MM.1S (cell line): ENCODE measurements at regions not wholly inside any gene's neighbourhood (a gene's known extent, or its start where the extent isn't known, plus 50 kb on each side); places are given as distances from the start of the nearest gene placed in this dataset.

Experiments used
- DNase-seq: peaks from one replicate; pipeline ENCODE4 v3.0.0-alpha.2; 2015
- H2AFZ ChIP-seq: fragments of 300-600 bp; sonication (generic); 2 replicates; pipeline ENCODE4 v1.6.0; 2016; ENCODE audit warnings: antibody characterized with exemption, low read length
- H3F3A ChIP-seq: fragments of 300-600 bp; sonication (generic); 2 replicates; pipeline ENCODE4 v1.6.1; 2016; ENCODE audit warnings: mild to moderate bottlenecking, antibody characterized with exemption, low read length, moderate library complexity, mixed read lengths; ENCODE audit not compliant: insufficient read depth
- H3K27ac ChIP-seq: fragments of 300-600 bp; sonication (generic); 2 replicates; pipeline ENCODE4 v1.5.1; 2016; ENCODE audit warnings: mild to moderate bottlenecking, low read length
- H3K27me3 ChIP-seq: fragments of 300-600 bp; sonication (generic); replicated peaks from 2 replicates; pipeline ENCODE4 v1.6.0; 2016; ENCODE audit warnings: low read length; ENCODE audit not compliant: insufficient read depth
- H3K36me3 ChIP-seq: fragments of 300-600 bp; sonication (generic); replicated peaks from 2 replicates; pipeline ENCODE4 v1.6.1; 2016; ENCODE audit warnings: mild to moderate bottlenecking, low read length, mixed read lengths; ENCODE audit not compliant: insufficient read depth
- H3K4me1 ChIP-seq: fragments of 300-600 bp; sonication (generic); 2 replicates; pipeline ENCODE4 v1.6.1; 2016; ENCODE audit warnings: low read length, mixed read lengths
- H3K4me2 ChIP-seq: fragments of 300-600 bp; sonication (generic); 2 replicates; pipeline ENCODE4 v1.6.0; 2016; ENCODE audit warnings: low read depth, low read length
- H3K4me3 ChIP-seq: fragments of 300-600 bp; sonication (generic); 2 replicates; pipeline ENCODE4 v1.5.1; 2016; ENCODE audit warnings: low read length, mixed read lengths
- H3K79me2 ChIP-seq: fragments of 300-600 bp; sonication (generic); 2 replicates; pipeline ENCODE4 v1.6.1; 2016; ENCODE audit warnings: mixed run types, low read length, mixed read lengths
- H3K9ac ChIP-seq: fragments of 300-600 bp; sonication (generic); 2 replicates; pipeline ENCODE4 v1.6.1; 2016; ENCODE audit warnings: low read length, mixed read lengths
- H3K9me2 ChIP-seq: fragments of 300-600 bp; sonication (generic); replicated peaks from 2 replicates; pipeline ENCODE4 v1.6.1; 2016; ENCODE audit warnings: mild to moderate bottlenecking, low read length, mixed read lengths; ENCODE audit not compliant: insufficient read depth
- H3K9me3 ChIP-seq: fragments of 300-600 bp; sonication (generic); replicated peaks from 2 replicates; pipeline ENCODE4 v1.6.1; 2016; ENCODE audit warnings: mild to moderate bottlenecking, low read length, mixed read lengths; ENCODE audit not compliant: insufficient read depth
- H4K20me1 ChIP-seq: fragments of 300-600 bp; sonication (generic); 2 replicates; pipeline ENCODE4 v1.6.1; 2016; ENCODE audit warnings: mild to moderate bottlenecking, low read length, moderate library complexity, mixed read lengths; ENCODE audit not compliant: insufficient read depth
- EZH2 ChIP-seq: fragments of 300-600 bp; sonication (generic); optimal IDR thresholded peaks from 2 replicates; pipeline ENCODE3; 2017; ENCODE audit warnings: low read depth, mild to moderate bottlenecking, antibody characterized with exemption, low read length, mixed read lengths
- EZH2phosphoT487 ChIP-seq: fragments of 300-600 bp; sonication (generic); IDR thresholded peaks from 2 replicates; pipeline ENCODE4 v1.6.1; 2018; ENCODE audit warnings: antibody characterized with exemption, low read length
- TF ChIP-seq, protein P1 (sequence below): fragments of 300-600 bp; sonication (generic); IDR thresholded peaks from 2 replicates; pipeline ENCODE4 v1.5.1; 2016; ENCODE audit warnings: antibody characterized with exemption, low read length, mixed read lengths

DNA sequence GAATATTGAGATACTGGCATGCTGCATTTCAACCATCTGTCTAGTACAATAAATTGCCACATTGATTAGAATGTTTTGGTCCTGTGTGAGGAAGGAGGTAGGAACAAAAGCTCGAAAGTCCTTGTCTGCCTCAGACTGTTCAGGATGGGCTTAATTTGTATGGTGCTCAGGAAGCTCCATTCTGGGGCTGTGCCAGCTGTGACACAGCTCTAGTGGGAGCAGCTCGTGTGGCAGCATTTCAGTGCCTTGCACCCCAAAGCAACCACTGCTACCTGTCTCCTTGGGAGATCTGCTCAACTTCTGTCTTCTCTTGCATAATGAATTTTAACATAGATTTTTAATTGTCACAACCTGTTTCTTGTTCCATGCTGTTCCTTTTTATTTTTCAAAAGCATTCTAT is 144.4 kb upstream of the THUMPD2 start:
- TF ChIP-seq EZH2 (no peak), EZH2phosphoT487 (no peak)
- TF ChIP-seq, protein P1, sequence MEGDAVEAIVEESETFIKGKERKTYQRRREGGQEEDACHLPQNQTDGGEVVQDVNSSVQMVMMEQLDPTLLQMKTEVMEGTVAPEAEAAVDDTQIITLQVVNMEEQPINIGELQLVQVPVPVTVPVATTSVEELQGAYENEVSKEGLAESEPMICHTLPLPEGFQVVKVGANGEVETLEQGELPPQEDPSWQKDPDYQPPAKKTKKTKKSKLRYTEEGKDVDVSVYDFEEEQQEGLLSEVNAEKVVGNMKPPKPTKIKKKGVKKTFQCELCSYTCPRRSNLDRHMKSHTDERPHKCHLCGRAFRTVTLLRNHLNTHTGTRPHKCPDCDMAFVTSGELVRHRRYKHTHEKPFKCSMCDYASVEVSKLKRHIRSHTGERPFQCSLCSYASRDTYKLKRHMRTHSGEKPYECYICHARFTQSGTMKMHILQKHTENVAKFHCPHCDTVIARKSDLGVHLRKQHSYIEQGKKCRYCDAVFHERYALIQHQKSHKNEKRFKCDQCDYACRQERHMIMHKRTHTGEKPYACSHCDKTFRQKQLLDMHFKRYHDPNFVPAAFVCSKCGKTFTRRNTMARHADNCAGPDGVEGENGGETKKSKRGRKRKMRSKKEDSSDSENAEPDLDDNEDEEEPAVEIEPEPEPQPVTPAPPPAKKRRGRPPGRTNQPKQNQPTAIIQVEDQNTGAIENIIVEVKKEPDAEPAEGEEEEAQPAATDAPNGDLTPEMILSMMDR = no peak
- no peaks in the 10 kb centered on the region for H3K36me3 ChIP-seq
- no peaks in the 10 kb centered on the region for H3K27me3 ChIP-seq
- H3K4me1 ChIP-seq = no peaks in the 10 kb centered on the region
- no peak overlapping the region for H3K4me2 ChIP-seq
- H3K4me3 ChIP-seq = no peak overlapping the region
- H3K9me3 ChIP-seq = no peaks in the 10 kb centered on the region
- DNase-seq = no peak
- no peak overlapping the region for H3K27ac ChIP-seq
- no peak overlapping the region for H2AFZ ChIP-seq
- no peaks in the 10 kb centered on the region for H3K9me2 ChIP-seq
- no peak overlapping the region for H3K9ac ChIP-seq
- H3K79me2 ChIP-seq = no peaks in the 10 kb centered on the region
- no peaks in the 10 kb centered on the region for H4K20me1 ChIP-seq
- no peaks in the 10 kb centered on the region for H3F3A ChIP-seq

DNA sequence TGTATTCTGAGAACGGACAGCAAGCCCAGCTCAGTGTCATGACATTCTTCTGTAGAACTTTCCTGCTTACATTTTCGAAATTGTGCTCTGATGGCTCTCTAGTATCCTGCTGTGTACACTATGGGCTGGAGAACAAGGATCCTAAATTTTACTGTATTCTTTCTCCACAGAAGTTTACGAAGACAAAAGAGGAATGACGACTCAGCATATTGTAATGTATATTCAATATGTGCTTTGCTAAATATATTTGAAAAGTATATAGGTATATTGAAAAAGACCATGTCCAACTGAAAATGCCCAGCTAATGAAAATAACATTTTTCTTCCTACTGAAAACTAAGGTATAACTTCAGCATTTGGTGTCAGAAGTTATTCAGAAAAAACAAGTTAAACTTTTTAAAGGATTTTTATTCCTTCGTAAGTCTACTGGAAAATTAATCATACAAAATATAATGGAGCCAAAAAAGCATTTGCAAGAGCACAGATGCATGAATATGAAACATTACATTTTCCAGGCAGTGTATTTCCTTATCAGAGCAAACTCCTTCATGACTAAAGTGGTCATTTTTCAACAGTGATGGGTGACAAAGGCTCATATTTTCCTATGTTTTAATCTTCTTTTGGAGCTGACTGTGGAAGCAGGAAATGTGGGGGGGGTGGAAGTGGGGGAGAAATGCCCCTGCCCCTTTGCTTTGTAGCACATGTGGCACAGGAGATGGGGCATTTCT is 143.8 kb upstream of the THUMPD2 start:
- Histone ChIP-seq H3K9me2 (no peaks in the 10 kb centered on the region), H3K4me3 (no peak overlapping the region), H3K9me3 (no peaks in the 10 kb centered on the region), H3K27me3 (no peaks in the 10 kb centered on the region), H3F3A (no peaks in the 10 kb centered on the region), H3K4me1 (no peaks in the 10 kb centered on the region), H2AFZ (no peak overlapping the region), H3K4me2 (no peak overlapping the region), H3K9ac (no peak overlapping the region), H3K36me3 (no peaks in the 10 kb centered on the region), H3K79me2 (no peaks in the 10 kb centered on the region), H3K27ac (no peak overlapping the region), H4K20me1 (no peaks in the 10 kb centered on the region)
- DNase-seq = no peak
- no peak for TF ChIP-seq EZH2phosphoT487

DNA sequence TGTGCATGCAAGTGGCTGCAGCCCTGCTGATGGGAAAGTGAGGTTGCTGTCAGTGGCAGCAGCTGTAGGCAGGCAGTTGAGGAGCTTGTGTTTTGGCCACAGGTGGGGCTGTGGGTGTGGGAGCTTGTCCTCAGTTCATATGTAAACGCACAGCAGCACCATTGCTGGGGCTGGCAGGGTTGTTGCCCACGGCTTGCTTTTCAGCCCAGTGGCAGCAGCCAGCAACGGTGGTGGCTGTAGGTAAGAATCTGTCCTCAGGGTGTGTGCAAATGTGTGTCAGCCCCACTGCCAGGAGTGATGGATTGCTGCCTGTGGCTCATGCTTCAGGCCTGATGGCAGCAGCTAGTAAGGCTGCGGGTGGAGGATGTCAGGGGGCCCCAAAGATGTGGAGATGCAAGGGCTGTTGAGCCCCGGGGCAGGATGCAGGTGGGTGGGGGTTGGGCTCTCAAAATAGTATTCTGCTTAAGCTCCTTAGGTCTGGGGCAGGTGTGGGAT is 141.3 kb upstream of the THUMPD2 start:
- H3K4me3 ChIP-seq = no peak overlapping the region
- no peaks in the 10 kb centered on the region for H3K79me2 ChIP-seq
- no peak overlapping the region for H3K4me2 ChIP-seq
- no peaks in the 10 kb centered on the region for H3K4me1 ChIP-seq
- no peaks in the 10 kb centered on the region for H3K36me3 ChIP-seq
- H2AFZ ChIP-seq = no peak overlapping the region
- H3K27me3 ChIP-seq = no peaks in the 10 kb centered on the region
- H3K9me3 ChIP-seq = no peaks in the 10 kb centered on the region
- no peaks in the 10 kb centered on the region for H4K20me1 ChIP-seq
- no peaks in the 10 kb centered on the region for H3K9me2 ChIP-seq
- no peak overlapping the region for H3K27ac ChIP-seq
- H3F3A ChIP-seq = no peaks in the 10 kb centered on the region
- TF ChIP-seq, protein P1 = no peak
- TF ChIP-seq EZH2 (no peak), EZH2phosphoT487 (no peak)
- no peak overlapping the region for H3K9ac ChIP-seq
- no peak for DNase-seq
